ENCODE measurements at regions not wholly inside any gene's neighbourhood (a gene's known extent, or its start where the extent isn't known, plus 50 kb on each side); places are given as distances from the start of the nearest gene placed in this dataset.

- TF ChIP-seq CTCF (conservative IDR thresholded peaks at IDR 0.05; ENCODE audit: low read length) (no peak), EZH2phosphoT487 (IDR thresholded peaks at IDR 0.05; ENCODE audit: borderline replicate concordance) (no peak)
Observed at GRCh38 chr2:193024791-193025190, 830.1 kb upstream of the TMEFF2 start.
